GM21526 (cell line): ENCODE measurements at regions not wholly inside any gene's neighbourhood (a gene's known extent, or its start where the extent isn't known, plus 50 kb on each side); places are given as distances from the start of the nearest gene placed in this dataset.

Experiments
- ATAC-seq: cut with Tn5 transposase; IDR thresholded peaks from one replicate; pipeline ENCODE4 v1.9.1; 2021; ENCODE audit warnings: moderate library complexity; ENCODE audit not compliant: unreplicated experiment, low FRiP score

DNA sequence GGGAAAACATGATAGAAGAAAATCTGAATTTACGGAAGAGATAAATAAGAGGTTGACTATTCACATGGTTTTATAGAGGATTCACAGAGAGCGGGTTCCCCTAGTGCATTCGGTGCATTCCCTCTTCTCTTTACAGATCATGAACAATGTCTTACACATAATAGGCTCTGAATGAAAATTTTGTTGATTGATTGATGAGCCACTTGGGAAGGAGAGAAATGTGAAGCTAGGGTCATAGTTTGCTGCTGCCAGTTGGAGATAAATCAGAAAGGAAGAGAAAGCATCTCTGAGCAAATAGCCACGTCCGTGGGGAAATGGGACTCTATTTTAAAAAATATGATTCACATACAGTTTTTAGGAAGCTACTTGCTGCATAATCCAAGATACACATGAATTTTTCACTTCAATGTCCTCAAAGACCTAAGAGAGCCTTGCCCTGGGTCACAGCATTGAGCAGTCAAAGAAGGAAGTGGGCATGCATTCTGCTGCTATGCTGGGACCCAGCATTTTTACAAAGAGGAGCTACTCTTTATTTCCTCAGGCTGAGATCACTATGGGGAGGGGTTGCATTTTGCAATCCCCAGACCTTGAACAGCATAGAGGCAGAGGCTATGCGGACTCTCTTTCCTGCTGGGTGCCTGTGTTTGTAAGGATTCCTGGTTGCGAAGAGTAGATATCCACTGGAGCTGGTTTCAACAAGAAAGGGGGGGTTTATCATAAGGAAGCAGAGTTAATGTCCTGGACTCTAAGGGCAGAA is 395.3 kb downstream of the TSN start:
- ATAC-seq, result no peak

DNA sequence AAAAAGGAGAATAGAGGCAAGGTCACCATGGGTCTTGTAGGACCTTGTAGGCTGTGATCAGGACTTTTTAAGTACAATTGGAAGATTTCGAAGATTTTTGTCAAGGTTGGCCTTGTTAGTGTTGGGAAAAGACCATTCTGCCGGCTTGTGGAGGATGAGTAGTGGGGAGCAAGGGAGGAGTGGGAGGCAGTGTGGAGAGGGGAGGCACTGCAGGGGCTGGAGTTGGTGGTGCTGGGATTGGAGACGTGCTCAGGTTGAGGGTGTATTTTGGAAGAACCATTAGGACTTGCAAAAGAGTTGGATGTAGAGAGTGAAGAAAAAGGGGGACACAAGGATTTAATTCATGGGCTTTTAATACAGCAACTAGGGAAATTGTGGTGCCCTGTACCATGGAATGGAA is 397.1 kb downstream of the TSN start:
- no peak for ATAC-seq

GRCh38 chr2:122156176-122156890 is 400.9 kb downstream of the TSN start:
- ATAC-seq, result no peak

- no peak for ATAC-seq
These were observed 401.7 kb downstream of the TSN start for GRCh38 chr2:122157158-122157557.

DNA sequence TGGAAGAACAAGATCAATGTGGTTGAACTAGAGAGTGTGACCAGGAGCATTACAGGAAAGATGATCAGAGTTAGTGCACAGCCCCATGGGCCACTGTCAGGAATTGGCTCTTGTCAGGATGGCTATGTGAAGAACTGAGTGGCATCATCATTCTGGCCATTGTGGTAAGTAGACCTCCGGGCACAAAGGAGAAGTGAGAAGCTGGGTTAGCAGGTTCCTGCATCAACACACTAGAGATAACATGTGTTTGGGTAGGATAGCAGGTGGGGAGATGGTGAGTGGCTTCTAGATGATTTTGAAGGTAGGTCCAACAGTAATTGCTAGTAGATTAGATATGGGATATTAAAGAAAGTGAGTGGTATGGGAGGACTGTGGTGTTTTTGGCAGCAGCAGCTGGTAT is 408.2 kb downstream of the TSN start:
- no peak for ATAC-seq

- ATAC-seq, result no peak
These were observed 409.5 kb downstream of the TSN start for GRCh38 chr2:122164964-122165363.

- no peak for ATAC-seq
These were observed 411.4 kb downstream of the TSN start for GRCh38 chr2:122166820-122167219.

DNA sequence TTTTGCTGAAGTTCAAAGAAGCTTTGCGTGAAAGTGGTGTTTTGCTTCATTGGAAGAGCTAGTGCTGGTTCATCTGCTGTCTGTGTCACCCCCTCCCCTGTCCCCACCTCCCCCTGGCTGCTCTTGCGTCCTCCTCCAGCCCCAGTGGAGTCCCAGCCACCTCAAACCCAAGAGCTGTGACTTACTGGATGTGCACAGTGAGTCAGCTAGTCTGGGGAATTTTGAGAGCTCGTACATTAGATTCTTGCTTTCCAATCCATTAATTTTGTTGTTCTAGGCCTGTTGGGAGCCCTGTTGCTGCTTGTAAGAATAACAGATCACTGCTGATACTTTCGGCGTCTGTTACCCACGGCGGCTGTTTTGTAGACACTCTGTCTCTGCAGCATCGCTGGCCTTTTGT is 412.1 kb downstream of the TSN start:
- no peak for ATAC-seq

DNA sequence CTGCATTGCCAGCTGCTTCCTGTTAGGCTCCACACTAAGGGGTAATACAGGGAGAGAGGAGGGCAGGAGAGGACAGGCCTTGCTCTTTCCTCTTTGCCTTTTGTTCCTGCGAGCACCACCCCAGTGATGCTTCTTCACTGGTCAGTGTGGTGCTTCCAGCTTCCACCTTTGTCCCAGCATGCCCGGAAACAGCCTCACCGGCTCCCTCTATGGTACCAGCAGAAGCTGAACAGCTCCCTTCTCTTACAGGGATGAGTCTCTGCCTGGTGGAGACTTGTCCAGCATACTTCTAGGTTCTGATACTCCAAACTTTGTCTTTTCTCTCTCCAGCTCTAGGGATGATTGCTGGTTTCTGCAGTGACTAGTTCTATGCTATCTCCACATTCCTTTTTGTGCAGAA is 413.3 kb downstream of the TSN start:
- no peak for ATAC-seq

- no peak for ATAC-seq
These were observed 417.4 kb downstream of the TSN start for GRCh38 chr2:122172812-122173211.

DNA sequence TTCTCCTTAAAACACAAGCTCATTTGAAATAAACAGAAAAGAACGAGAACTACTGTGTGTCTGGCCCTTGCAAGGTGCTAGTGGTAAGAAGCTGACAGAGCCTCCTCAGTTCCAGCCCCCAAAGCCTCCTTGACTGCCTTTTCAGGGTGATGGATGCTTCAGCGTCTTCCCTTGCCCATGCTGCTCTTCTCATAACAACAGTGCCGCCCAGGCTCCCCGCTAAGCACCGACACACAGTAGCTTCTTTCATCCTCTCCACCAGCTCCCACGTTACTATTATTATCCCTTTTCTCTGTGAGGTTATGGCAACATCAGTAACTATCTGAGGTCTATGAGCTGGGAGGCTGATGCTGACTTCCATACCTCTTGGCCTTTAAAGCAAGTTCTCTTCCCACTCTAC is 418.6 kb downstream of the TSN start:
- ATAC-seq, result no peak

DNA sequence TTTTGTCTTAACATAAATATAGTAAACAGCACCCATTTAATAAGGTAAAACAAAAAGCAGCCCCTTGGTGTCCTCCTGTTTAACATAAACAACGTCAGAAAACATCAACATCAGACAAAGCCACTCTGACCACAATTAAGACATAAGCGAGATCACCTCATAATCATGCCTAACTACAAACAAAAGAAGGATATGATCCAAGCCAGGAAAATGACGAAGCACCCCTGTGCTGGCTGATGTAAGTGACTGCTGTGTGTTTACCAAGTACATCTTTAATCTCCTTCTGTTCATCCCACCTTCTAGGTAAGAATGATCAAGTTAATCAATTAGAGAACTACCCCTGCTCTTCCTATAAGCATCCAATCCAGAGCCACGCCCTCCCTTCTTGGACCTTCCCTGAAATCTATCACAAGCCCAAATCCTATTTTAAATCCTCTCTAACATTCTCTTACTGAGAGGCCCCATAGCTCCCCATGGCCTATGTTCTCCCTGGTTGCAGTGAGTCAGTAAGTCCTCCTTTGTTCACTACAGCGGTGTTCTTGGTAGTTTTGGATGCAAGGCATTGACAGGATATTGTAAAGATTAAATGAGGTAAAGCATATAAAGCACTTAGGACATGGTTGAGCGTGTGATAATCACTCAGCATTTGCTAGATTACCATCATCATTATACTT is 424.2 kb downstream of the TSN start:
- ATAC-seq, result no peak

GRCh38 chr2:122180972-122181371 is 425.5 kb downstream of the TSN start:
- ATAC-seq, result no peak

DNA sequence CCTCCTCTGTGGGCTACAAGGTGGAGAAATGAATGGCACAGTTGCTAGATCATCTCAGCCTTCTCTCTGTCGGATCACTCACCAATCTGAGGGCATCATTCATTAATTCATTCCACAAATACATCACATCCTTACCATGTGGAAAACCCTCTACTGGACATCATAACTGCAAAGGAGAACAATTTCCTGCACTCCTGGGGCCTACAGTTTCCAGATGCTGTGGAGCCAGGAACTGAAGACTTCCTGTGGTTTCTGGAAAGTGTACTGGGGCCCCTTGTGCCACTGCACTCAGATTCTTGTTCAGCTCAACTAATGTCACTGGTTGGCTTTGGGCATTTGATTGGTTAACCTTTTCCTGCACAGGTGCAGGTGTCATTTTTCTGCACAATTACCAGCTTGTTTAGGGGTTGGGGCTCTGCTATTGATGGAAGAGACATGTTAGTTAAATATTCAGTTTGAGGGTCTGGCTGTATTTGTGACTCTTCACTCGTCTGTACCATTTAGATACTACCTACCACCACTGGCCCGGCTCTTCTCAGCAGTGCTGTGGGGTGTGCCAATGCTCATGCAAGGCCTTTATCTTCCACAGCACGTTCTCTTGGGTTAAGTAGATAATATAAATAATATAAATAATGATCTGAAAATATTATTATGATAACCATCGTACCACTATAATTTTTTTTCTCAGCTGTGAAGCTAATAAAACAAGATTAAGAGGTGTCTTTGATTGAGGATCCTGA is 427.3 kb downstream of the TSN start:
- no peak for ATAC-seq

GRCh38 chr2:122183890-122184289 is 428.4 kb downstream of the TSN start:
- ATAC-seq, result no peak

GRCh38 chr2:122186761-122187222 is 431.3 kb downstream of the TSN start:
- ATAC-seq, result no peak

DNA sequence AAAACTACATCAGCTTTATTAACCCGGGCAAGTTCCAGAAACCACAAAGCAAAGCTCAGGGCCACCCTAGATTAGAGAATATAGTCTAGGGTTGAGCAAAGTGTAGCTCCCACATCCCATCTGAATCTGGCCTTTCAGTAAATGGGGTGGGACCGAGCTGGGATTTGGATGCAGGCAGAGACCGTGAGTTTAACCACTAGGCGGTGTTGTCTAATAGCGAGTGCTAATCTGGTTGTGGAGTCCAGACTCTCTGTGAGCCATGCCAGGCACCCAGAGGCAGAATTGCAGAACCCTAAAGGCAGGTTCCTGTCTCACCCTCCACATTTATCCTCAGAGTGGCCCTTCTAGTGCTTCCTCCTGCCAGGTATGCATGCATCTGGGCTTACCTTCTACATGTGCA is 435.9 kb downstream of the TSN start:
- no peak for ATAC-seq

GRCh38 chr2:122193622-122194021 is 438.2 kb downstream of the TSN start:
- no peak for ATAC-seq

DNA sequence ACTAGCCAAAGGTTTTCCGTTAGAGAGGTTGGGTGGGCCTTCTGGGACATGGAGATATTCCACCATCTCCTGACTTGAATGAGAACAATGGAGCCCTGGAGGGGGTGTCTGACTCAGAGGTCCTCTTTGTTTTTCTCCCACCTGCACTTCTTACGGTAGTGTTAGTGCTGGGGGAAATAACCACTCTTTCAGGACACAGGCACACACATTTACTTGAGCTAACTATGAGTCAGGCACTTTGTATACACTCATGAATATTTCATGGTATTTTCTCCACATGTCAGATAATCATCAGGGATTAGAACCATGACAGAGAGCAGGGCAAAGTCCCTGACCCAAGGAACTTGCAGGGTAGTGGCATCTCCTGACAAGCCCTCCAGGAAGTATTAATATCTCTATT is 439.1 kb downstream of the TSN start:
- no peak for ATAC-seq

GRCh38 chr2:122203523-122203922 is 448.1 kb downstream of the TSN start:
- no peak for ATAC-seq

GRCh38 chr2:122205641-122206040 is 450.2 kb downstream of the TSN start:
- ATAC-seq, result no peak
